ENCODE measurements at regions not wholly inside any gene's neighbourhood (a gene's known extent, or its start where the extent isn't known, plus 50 kb on each side); places are given as distances from the start of the nearest gene placed in this dataset.

DNA sequence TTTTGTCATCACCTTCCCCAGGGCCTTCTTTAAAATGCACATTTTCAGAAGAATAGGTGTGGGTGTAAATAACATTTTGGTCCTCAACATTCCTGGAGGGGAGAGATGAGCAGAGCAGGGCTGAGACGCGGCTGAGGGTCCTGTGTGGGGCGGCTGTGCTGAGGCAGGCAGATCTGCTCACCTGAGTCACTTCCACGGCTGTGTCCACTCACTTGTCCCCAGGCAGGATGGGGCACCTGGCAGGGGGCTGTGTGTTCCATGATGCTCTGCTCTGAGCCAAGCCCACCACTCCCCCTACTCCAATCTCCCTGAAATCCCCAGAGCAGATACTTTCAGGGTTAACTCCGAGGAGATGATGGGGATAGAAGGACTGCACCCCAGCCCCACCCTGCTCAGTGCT, 93.8 kb downstream of the GLRX3 start:
- no peak for DNase-seq

DNA sequence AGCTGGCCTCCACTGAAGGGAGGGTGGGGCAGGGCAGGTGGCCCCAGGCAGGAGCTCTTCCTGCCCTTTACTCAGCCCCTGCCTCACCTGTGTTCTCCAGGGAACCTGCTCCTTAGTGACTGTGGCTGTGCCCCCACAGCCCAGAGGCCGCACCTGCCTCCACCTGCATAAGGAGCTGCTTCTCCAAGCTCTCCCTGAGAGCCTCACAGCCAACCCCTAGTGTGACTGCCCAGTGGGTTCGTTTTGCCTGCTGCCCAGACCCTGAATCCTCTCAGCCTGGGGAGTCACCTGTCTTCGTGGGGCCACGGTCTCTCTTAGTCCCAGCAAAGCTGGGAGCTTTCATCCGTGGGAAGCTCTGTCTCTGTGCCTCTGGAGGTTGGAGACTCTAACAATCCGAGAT, 94.4 kb downstream of the GLRX3 start:
- no peak for DNase-seq

DNA sequence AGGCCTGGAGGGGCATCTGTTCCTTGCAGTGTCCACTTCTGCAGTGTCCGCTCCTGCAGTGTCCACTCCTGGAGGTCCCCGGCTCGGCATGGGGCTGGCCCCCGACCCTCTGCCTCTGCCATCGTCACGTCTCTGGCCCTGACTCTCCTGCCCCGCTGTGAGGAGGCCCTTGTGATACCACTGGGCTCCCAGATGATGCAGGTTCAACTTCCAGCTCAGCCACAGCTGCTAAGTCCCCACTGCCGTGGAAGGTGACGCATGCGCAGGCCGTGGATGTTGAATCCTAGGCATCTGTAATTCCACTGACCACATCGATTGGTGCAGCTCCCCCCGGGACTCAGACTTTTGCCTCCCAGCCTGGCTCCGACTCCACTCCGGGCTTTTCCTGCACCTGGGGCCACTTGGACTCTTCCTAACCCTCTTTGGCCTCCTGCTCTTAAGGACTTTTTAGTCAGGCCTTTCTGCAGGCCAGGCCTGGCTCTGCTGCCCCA, 95.1 kb downstream of the GLRX3 start:
- no peak for DNase-seq

DNA sequence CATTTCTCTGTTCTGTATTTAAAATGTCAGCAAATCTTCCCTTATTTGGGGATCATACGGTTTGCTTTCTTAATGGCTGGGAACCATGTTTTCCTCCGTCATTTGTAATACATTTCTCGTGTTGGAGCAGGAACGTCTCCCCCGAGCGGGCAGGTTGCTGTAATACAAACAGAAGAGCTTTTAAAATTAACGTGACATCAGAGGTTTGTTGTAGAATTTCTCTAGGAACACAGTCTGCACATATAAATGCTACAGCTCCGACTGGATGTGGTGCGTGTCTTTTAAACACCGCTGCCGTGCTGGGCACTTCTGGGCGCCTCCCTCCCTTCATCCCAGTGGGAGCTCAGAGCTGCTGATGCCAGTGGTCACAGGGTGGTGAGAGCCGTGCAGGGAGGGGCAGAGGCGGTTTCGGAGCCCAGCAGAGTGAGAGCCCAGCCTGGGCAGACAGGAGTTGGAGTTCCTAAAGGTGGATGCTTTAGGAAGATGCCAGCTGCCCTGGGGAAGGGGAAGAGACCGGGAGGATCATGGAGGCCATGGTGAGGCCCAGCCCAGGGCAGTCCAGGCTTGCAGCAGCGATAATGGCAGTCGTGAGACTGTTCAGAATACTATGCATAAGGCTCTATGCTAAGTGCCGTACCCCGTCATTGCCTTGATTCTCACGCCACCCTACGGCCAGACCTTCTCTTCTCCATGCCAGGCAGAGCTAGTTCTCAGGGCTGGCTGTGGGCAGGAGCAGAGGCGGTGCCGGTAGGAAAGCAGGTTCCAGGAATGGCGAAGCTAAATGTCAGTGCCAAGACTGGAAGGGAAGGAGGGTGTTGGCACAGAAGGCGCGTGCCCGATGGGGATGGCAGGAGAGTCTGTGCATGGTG, 96.2 kb downstream of the GLRX3 start:
- DNase-seq: no peak

DNA sequence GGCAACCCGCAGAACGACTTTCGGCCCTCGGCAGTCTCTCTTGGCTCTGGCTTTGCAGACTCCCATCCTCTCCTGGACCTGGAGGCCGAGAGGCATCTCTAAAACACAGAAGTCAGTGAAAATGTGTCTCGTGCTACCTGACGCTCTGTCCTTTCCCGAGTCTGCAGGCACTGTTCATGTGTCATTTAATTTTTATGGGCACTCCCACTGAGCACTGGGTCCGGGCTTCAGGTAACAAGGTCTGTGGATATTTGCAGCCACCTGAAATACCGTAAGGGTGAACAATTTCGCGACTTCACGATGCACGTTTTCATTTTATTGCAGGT, 96.8 kb downstream of the GLRX3 start:
- DNase-seq: no peak

DNA sequence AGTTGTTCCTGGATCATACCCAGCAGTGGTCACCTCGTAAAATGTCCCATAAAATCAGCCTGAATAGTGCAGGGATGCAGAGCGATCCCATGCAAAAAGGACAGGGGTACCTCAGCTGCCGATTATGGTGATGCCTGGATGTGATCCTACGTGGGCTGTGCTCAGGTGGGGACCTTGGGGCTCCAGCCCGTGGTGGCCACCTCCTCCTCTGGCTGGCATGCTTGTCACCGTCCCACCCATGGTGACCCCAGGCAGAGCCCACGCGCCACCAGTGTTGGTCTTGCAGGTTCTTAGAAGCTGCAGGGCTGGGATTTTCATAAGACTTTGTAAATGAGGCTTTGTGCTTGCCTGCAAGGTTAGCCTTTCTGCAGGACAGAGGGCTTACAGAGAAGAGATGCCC, 97.2 kb downstream of the GLRX3 start:
- DNase-seq: no peak

DNA sequence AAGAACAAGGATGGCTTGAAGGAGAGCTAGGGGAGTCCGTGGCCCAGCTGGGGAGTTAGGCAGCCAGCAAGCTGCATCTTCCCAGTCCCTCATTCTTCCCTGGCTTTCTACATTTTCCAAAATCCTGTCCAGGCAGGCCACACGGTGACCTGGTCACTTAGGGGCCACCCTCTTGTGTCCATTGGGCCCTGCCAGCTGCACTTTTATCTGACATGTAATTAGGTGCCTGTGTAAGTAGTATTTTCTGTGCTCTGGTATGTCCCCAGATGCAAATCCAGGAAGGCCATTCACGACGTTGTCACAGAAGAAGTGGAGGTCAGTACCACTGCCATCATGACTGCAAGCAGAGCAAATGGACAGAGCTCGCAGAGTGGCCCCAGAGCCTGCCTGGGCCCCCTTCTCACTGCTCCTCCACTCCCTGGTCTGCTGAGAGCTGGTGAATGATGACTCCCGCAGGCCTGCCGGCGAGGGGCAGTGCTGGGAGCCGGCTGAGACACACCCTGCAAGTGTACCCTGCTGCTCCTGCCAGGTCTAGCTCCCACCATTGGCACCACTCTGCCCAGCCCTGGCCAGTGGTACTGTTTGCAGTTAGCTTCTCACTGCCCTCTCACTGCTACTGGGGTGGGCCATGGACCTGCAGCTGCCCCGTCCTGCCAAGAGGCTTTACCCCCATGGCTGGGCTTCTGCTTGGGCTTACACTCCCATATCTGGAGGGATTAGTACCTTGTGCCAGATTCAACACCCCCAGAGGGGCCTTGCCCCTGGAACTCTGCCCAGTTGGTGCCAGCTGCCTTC, 98.2 kb downstream of the GLRX3 start:
- DNase-seq: no peak

DNA sequence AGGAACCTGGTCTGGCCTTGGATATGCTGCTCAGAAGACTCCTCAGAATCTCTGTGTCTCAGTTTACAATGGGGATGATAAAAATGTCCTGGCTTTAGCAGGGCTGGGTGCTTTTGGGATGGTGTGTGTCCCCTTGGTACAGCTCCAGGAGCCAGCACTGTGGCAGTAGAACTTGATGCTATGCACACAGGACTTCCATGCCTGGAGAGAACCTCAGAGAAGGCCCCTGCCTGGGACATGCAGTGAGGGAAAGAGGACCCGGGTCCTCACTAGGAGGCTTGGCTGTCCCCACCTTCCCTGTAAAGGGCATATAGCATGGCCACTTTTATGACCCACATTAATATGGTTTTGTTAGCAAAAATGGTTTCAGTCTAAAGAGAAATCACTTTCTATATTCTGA, 100.5 kb downstream of the GLRX3 start:
- DNase-seq: no peak

DNA sequence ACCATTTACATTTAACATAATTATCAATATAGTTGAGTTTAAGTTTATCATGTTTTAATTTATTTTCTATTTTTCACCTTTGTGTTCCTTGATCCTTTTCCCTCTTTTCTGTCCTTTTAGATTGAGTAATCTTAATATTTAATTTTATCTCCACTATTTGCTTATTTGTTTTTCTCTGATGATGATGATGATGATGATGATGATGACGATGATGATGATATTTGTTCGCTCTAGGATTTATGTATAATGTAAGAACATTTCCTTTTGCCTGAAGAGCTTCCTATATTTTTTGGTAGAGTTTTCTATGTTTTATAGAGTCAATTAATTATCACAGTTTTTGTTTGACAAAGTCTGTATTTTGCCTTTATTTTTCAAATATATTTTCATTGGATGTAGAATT, 104.2 kb downstream of the GLRX3 start:
- no peak for DNase-seq

DNA sequence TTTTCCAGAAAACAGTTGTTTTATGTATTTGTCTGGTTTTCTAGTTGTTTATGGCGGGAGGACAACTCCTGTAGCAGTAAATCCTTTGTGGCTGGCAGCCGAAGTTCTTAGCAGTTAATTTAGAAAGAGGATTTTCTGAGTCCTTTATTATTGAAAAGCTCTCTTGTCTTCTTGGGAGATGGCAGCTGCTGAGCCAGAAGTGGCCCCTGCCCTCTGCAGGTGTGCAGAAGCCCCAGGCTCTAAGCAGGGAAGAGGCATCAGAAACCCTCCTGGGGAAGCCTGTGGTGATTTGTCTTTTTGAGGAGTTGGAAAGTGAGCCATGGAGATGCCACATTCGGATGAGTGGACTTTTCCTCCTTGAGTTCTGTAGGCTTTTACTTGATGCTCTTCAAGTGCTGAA, 106.3 kb downstream of the GLRX3 start:
- DNase-seq: no peak

DNA sequence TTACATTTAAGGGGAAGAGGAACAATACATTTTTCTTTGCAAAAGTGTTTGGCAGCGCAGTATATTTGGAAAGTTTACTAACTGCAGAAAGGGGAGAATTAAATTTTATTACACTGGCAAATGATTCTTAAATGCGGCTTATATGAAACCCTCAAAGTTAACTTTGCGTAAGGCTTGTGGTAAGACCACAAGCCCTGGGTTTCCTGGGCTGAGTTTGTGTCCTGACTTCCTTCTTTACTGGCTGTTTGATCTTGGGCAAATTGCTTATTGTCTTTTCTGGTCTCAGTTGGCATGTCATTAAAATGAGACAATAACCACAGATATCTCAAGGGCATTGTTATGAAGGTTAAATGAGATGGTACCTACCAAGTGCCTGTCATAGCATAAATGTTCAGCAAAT, 106.8 kb downstream of the GLRX3 start:
- DNase-seq: no peak

DNA sequence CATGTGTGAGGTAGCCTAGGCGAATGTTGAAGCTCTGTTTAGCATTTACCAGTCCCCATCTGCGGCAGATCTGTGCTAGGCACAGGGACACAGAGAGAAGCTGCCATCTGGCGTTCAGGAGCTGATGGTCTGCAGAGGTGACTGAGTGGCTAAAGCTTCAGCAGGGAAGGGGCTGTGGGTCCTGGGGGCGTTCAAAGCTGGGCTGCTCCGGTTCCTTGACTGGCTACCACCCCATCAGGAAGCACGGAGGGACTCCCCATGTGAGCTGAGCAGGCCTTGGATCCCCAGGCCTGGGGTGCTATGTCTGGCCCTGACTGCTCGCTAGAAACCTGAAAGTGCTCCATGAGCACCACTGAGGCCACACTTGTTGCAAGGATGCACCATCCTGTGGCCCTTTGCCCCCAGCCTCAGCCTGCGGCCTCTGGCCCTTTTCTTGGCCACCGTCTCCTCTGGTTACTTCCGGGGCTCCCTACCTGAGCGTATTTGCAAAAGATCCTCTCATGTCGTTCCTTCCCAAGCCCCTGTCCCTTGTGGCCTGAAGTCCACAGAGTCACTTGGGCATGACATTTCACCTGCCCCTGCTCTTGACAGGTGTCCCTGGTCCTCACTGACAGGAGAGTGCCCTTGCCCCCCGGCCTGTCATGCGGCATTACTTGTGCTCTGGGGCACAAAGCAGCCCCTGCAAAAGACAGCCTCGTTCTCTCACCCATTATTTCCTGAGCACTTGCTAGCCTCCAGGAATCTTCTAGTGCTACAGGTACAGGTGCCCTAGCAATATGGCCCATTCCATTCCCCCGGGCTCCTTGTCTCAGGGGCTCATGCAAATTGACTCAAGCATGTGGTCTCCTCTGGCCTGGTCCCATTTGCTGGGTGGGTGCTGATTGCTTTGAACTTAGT, 108.1 kb downstream of the GLRX3 start:
- no peak for DNase-seq

DNA sequence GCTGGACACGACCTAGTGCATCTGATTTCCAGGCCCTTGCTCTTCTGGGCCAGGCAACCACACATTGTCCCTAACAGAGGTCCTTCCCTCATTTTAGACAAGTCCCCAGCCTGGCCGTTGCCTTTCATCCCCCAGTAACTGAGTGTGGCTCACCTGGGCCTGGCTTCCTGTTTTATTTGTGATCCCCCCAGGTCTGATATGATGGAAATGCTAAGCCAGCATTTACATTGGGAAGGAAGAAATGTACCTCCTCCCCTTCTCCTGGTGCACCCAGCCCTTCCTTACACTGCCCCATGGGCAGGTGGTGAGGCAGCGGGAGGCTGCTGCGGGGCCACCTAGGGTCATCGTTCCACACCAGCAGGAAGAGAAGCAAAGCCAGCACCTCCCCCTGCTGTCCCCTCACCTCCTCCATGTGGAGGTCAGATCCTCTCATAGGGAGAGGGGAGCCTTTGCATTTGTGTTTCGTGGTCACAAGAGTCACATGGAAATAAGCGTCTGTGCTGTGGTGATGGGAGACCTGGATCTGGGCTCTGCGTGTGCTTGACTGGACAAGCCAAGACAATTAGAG, 108.8 kb downstream of the GLRX3 start:
- no peak for DNase-seq

DNA sequence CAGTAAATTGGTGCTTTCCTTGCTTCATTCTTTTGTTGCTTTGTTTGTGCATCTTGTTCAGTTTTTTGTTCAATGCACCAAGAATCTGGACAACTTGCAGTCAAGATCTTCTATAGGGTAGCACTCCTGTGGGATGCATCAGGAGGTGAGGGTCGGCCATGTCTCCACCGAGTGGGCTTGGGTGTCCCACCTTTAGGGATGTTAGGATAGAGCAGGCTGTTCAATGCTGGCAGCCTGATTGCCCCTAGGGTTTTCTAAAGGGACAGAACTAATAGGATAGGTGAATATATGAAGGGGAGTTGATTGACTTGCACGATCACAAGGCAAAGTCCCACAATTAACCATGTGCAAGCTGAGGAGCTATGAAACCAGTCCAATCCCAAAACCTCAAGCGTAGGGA, 109.9 kb downstream of the GLRX3 start:
- no peak for DNase-seq

DNA sequence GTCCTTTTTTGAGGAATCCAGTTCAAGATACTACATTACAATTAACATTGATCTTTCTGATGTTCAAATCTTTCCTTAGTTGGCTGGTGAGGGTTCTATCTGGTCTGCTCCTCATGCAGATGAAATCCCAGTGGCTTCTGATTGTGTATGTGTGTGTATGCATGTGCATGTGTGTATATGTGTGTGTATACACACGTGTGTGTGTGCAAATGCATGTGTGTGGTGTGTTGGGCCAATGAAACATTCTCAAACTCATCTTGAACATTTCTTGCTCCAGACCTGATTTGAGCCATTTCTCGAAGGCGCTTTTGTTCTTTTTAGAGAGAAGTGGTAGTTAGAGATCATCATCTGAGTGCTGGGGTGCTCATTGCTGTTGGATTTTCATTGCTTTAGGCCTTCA, 113.9 kb downstream of the GLRX3 start:
- DNase-seq: no peak

DNA sequence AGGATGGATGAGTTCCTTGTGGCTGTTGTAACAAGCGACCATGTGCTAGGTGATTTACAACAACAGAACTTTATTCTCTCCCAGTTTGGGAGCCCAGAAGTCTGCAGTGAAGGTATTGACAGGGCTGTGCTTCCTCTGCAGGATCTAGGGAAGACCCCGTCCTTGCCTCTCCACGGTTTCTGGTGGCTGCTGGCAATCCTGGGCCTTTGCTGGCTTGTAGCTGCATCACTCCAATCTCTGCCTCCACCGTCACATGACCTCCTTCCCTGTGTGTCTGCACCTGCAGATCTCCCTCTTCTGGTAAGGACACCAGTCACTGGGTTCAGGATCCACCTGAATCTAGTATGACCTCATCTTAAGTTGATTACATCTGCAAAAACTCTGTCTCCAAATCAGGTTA, 115.6 kb downstream of the GLRX3 start:
- no peak for DNase-seq

DNA sequence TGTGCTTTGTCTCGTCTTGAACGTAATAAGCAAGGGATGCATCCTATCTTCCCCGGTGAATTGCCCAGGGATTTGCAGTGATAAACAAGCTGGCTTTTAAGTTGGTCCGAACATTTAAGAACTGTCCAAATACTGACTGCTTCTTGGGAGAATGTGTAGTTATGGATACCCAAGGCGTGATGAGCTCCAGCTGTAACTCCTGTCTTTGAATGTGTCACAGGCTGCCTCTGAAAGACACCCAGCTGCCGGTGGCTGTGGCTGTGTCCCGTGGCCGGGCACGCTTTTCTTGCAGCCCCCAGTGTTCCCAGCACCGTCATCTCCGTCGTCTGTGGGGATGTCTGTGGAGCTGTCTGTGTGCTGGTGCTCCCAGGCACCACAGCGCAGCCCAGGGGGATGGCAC, 118.1 kb downstream of the GLRX3 start:
- DNase-seq: peak; percentile 36

DNA sequence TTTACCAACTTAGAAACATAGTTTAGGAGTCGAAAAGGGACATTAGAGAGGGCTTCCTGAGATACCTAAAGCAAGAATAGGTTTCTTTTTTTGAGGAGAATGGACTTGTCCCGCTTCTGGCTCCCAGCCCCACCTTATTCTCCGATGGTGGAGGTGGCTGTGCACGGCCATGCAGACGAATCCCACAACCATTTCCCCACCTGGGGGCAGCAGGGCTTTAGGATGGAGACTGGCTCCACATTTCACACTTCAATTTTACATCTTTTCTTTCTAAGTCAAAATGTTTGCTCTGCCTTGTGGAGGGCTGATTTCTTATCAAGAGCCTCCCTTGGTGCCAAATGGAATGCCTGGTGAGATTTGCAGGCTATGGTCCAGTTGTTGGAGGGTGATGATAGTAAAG, 118.5 kb downstream of the GLRX3 start:
- DNase-seq: no peak

DNA sequence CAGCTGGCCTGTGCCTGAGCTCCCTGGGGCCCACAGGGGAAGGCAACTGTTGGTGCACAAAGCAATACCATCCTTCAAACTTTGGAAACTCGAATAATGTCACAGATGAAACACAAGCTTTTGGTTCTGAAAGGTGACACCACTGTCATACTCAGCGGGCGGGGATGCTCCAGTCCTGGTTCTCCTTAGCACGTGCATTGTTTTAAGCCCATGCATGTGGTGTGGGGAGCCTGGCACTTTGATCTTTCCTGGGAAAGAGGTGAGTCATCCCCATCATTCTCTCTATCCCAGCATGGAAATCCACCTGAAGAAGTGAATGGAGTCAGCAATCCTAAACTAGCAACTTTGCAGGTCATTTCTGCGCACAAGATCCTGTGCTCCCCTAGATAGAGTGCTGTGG, 119.6 kb downstream of the GLRX3 start:
- no peak for DNase-seq

DNA sequence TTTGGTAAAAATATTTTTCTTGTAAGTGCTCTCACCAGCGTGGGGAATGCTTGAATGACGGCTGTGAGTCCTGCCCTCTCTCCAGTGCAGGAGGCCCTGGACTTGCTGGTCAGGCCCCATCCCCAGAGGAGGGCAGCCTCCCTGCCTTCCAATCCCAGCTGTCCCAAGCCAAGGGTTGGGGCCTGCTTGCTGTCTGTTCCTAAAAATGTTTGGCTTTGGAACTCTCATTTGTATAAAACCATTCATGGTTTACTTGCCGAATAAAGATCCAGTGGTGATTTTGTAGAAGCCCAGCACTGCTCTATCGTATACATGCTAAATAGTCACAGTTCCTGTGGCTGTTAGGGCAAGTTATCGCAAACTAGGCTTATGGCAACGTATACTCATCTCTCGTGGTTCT, 121.7 kb downstream of the GLRX3 start:
- no peak for DNase-seq

DNA sequence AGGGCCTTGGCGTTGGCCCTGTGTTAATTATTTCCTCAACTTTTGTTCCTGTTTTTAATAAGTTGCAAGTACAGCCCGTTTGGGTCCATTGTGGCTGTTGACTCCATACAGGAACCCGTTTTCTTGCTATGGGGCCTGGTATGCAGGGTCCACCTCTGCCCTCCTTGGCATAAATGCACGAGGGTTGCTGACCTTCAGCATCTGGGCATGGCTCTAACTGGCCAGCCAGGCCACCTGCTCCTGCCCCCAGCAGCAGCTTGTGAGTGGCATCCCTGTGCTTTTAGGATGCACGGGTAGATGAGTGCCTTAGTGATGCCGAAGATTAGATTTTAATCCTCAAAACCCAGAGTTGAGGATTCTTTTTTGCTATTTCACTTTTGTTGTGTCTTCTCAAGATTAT, 123.2 kb downstream of the GLRX3 start:
- no peak for DNase-seq

DNA sequence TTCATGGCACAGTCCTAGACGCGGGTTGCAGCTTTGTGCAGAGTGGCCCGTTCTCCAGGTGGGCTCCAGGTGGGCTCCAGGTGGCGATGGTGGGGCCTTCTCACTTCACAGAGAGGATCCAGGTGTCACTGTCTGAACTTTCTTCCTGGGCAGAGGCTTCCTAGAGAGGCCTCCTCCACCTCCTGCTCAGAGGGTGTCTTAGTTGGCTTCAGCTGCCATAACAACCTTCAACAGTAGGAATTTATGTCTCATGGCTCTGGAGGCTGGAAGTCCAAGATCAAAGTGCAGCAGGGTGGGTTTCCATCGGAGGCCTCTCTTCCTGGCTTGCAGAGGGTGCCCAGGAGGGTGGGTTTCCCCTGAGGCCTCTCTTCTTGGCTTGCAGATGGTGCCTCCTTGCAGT, 125.1 kb downstream of the GLRX3 start:
- DNase-seq: no peak

DNA sequence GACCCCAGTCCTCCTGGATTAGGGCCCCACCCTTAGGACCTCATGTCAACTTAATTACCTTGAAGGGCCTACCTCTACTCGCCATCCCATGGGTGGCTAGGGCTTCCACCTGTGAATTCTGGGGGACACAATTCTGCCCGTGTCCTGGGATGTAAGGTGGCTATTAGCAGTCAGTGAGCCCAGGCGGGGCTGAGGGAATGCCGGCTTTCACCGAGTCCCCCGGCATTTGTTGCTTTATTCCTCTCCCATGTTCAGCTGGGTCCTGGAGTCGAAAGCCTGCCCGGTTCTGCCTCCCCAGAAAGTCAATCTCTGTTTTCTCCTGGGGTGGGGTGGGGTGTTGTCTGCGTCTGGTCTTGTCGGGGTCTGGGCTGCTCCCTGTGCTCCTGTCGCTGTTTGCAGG, 125.6 kb downstream of the GLRX3 start:
- DNase-seq: no peak
